HG03457 (cell line): ENCODE measurements at regions not wholly inside any gene's neighbourhood (a gene's known extent, or its start where the extent isn't known, plus 50 kb on each side); places are given as distances from the start of the nearest gene placed in this dataset.
"Not testable (repeated sequence)": the region's sequence is repeated elsewhere in the genome, so short reads cannot be mapped to it uniquely, and the experiment has no call there.

Source experiments
- ATAC-seq: cut with Tn5 transposase; IDR thresholded peaks from one replicate; pipeline ENCODE4 v1.9.1; 2021; ENCODE audit warnings: moderate number of reproducible peaks; ENCODE audit not compliant: unreplicated experiment

- not testable (repeated sequence) for ATAC-seq
Measured at GRCh38 chr16:21363550-21364223, 85.6 kb upstream of the CRYM start.

GRCh38 chr16:21361612-21362227 is 83.6 kb upstream of the CRYM start:
- ATAC-seq, result not testable (repeated sequence)

- not testable (repeated sequence) for ATAC-seq
Measured at GRCh38 chr16:21361045-21361444, 83.0 kb upstream of the CRYM start.

GRCh38 chr16:21359513-21359912 is 81.4 kb upstream of the CRYM start:
- ATAC-seq, result peak; percentile 1

- peak; percentile 47 for ATAC-seq
Measured at GRCh38 chr16:21358261-21358795, 80.2 kb upstream of the CRYM start.

- ATAC-seq, result not testable (repeated sequence)
Measured at GRCh38 chr16:21356308-21356707, 78.2 kb upstream of the CRYM start.

GRCh38 chr16:21351433-21351832 is 73.3 kb upstream of the CRYM start:
- not testable (repeated sequence) for ATAC-seq

- ATAC-seq, result not testable (repeated sequence)
Measured at GRCh38 chr16:21350851-21351250, 72.8 kb upstream of the CRYM start.

GRCh38 chr16:21349336-21349735 is 71.2 kb upstream of the CRYM start:
- not testable (repeated sequence) for ATAC-seq

GRCh38 chr16:21348815-21349214 is 70.7 kb upstream of the CRYM start:
- ATAC-seq, result not testable (repeated sequence)

- ATAC-seq, result not testable (repeated sequence)
Measured at GRCh38 chr16:21347538-21347937, 69.4 kb upstream of the CRYM start.

GRCh38 chr16:21346756-21347491 is 68.8 kb upstream of the CRYM start:
- ATAC-seq, result not testable (repeated sequence)

- ATAC-seq, result not testable (repeated sequence)
Measured at GRCh38 chr16:21344361-21344912, 66.3 kb upstream of the CRYM start.

GRCh38 chr16:21341101-21341500 is 63.0 kb upstream of the CRYM start:
- no peak for ATAC-seq

- no peak for ATAC-seq
Measured at GRCh38 chr16:21339941-21340340, 61.9 kb upstream of the CRYM start.

- ATAC-seq, result no peak
Measured at GRCh38 chr16:21339269-21339641, 61.2 kb upstream of the CRYM start.

- ATAC-seq, result no peak
Measured at GRCh38 chr16:21338537-21339268, 60.6 kb upstream of the CRYM start.

- no peak for ATAC-seq
Measured at GRCh38 chr16:21336231-21336630, 58.1 kb upstream of the CRYM start.

GRCh38 chr16:21334188-21335146 is 56.4 kb upstream of the CRYM start:
- not testable (repeated sequence) for ATAC-seq
